H1 (cell line): ENCODE measurements at regions not wholly inside any gene's neighbourhood (a gene's known extent, or its start where the extent isn't known, plus 50 kb on each side); places are given as distances from the start of the nearest gene placed in this dataset.

Experiments used
- CTCF ChIA-PET: fragments of 300-600 bp; sonication (Branson Sonifier 250); formaldehyde crosslinking; loops from one replicate; lab custom pipeline; 2021; ENCODE audit not compliant: partially characterized antibody; lab: Charles Lee
- POLR2A ChIA-PET: fragments of 300-600 bp; sonication (Branson Sonifier 250); formaldehyde crosslinking; loops from one replicate; lab custom pipeline; 2021; ENCODE audit warnings: inconsistent platforms; ENCODE audit not compliant: partially characterized antibody; lab: Charles Lee
- DNase-seq, 2 experiments: peaks; one replicate each; pipeline versions ENCODE4 v3.0.0 to v3.0.0-alpha.2; 2010 to 2022; ENCODE audit warnings: low spot score in 2 of 2, low read depth in 1 of 2, mixed read lengths in 1 of 2
- FAIRE-seq: peaks from 2 replicates; lab custom pipeline; 2011; peaks lifted over from hg19 to GRCh38; lab: Jason Lieb, UNC
- H2AFZ ChIP-seq: 2 replicates; pipeline ENCODE4 v1.8.1; 2012; ENCODE audit warnings: low read length, inconsistent platforms
- H2AK5ac ChIP-seq: 2 replicates; pipeline ENCODE4 v1.6.1; 2013; ENCODE audit warnings: low read depth, low read length
- H2BK120ac ChIP-seq: replicated peaks from 2 replicates; pipeline ENCODE3; 2013; ENCODE audit warnings: low read depth, low read length, inconsistent platforms
- H2BK12ac ChIP-seq: 2 replicates; pipeline ENCODE4 v1.6.1; 2013; ENCODE audit warnings: low read depth, low read length
- H2BK15ac ChIP-seq: 2 replicates; pipeline ENCODE4 v1.6.1; 2013; ENCODE audit warnings: low read length
- H2BK20ac ChIP-seq: 2 replicates; pipeline ENCODE4 v1.6.1; 2013; ENCODE audit warnings: low read length
- H2BK5ac ChIP-seq: 2 replicates; pipeline ENCODE4 v1.6.1; 2013; ENCODE audit warnings: low read depth, low read length
- H3K14ac ChIP-seq: 2 replicates; pipeline ENCODE4 v1.6.1; 2013; ENCODE audit warnings: inconsistent platforms; ENCODE audit not compliant: insufficient read length
- H3K18ac ChIP-seq: 2 replicates; pipeline ENCODE4 v1.6.1; 2013; ENCODE audit warnings: low read length; ENCODE audit errors: extremely low read depth
- H3K23ac ChIP-seq: 2 replicates; pipeline ENCODE4 v1.6.1; 2013; ENCODE audit warnings: inconsistent platforms; ENCODE audit not compliant: insufficient read length
- H3K23me2 ChIP-seq: 2 replicates; pipeline ENCODE4 v1.6.1; 2013; ENCODE audit warnings: low read depth, low read length
- H3K27ac ChIP-seq: 2 replicates; pipeline ENCODE4 v1.6.1; 2011; ENCODE audit warnings: low read depth, low read length, inconsistent platforms
- H3K27me3 ChIP-seq, 4 experiments: replicated peaks in 1 of 4; 1 replicate in 1 of 4; 2 replicates in 3 of 4; pipeline versions ENCODE4 v1.6.1 to v1.8.1; 2011 to 2013; ENCODE audit warnings: low read length in 3 of 4, mild to moderate bottlenecking in 3 of 4, inconsistent platforms in 2 of 4, mixed read lengths in 2 of 4, moderate library complexity in 1 of 4; ENCODE audit not compliant: control insufficient read depth in 3 of 4, insufficient read depth in 3 of 4; ENCODE audit errors: extremely low read depth in 1 of 4
- H3K36me3 ChIP-seq, 4 experiments: 2 replicates each; pipeline versions ENCODE4 v1.6.1 to v1.8.1; 2011 to 2013; ENCODE audit warnings: mild to moderate bottlenecking in 4 of 4, low read length in 3 of 4, moderate library complexity in 2 of 4, control low read depth in 1 of 4, inconsistent platforms in 1 of 4; ENCODE audit not compliant: insufficient read depth in 4 of 4, control insufficient read depth in 2 of 4
- H3K4ac ChIP-seq: replicated peaks from 2 replicates; pipeline ENCODE3; 2013; ENCODE audit warnings: low read length, low read depth, mixed read lengths, inconsistent platforms; ENCODE audit not compliant: insufficient read length
- H3K4me1 ChIP-seq, 4 experiments: replicated peaks in 1 of 4; 1 replicate in 1 of 4; 2 replicates in 3 of 4; pipeline versions ENCODE4 v1.6.1 to v1.8.1; 2011 to 2013; ENCODE audit warnings: low read length in 3 of 4, inconsistent platforms in 2 of 4, mixed read lengths in 1 of 4; ENCODE audit not compliant: insufficient read depth in 4 of 4, control insufficient read depth in 3 of 4
- H3K4me2 ChIP-seq, 2 experiments: 2 replicates each; pipeline versions ENCODE4 v1.6.1 to v1.8.1; 2011 to 2013; ENCODE audit warnings: low read depth in 2 of 2, low read length in 2 of 2, control low read depth in 1 of 2, inconsistent platforms in 1 of 2, mild to moderate bottlenecking in 1 of 2; ENCODE audit not compliant: insufficient read depth in 1 of 2
- H3K4me3 ChIP-seq, 4 experiments: fragments of 200-600, 300-600 bp in 1 of 4; sonication (generic), shearing (Covaris generic), sonication (Bioruptor Twin) in 1 of 4; 2 replicates each; pipeline versions ENCODE4 v1.5.1 to v1.8.1; 2011 to 2016; ENCODE audit warnings: low read length in 4 of 4, low read depth in 3 of 4, control low read depth in 2 of 4, inconsistent platforms in 2 of 4, mild to moderate bottlenecking in 2 of 4, mixed read lengths in 1 of 4, moderate library complexity in 1 of 4; ENCODE audit not compliant: insufficient read depth in 2 of 4; ENCODE audit errors: extremely low read depth in 1 of 4
- H3K56ac ChIP-seq: replicated peaks from 2 replicates; pipeline ENCODE3; 2013; ENCODE audit warnings: low read depth, mild to moderate bottlenecking, mixed read lengths, low read length, inconsistent platforms; ENCODE audit not compliant: insufficient read length
- H3K79me1 ChIP-seq: 2 replicates; pipeline ENCODE4 v1.6.1; 2013; ENCODE audit warnings: low read depth, low read length, control low read depth
- H3K79me2 ChIP-seq, 2 experiments: 2 replicates each; pipeline versions ENCODE4 v1.6.1 to v1.8.1; 2012 to 2013; ENCODE audit warnings: low read length in 2 of 2, mild to moderate bottlenecking in 2 of 2, inconsistent platforms in 1 of 2; ENCODE audit not compliant: insufficient read depth in 2 of 2, control insufficient read depth in 1 of 2
- H3K9ac ChIP-seq, 4 experiments: replicated peaks in 1 of 4; 1 replicate in 1 of 4; 2 replicates in 3 of 4; pipeline versions ENCODE4 v1.6.1 to v1.8.1; 2011 to 2013; ENCODE audit warnings: low read depth in 3 of 4, low read length in 3 of 4, control low read depth in 2 of 4, mild to moderate bottlenecking in 2 of 4, moderate library complexity in 2 of 4, inconsistent platforms in 1 of 4; ENCODE audit errors: extremely low read depth in 1 of 4
- H3K9me3 ChIP-seq, 2 experiments: 2 replicates each; pipeline versions ENCODE4 v1.6.1 to v1.8.1; 2012 to 2013; ENCODE audit warnings: mild to moderate bottlenecking in 2 of 2, moderate library complexity in 2 of 2, control low read depth in 1 of 2, inconsistent platforms in 1 of 2, low read depth in 1 of 2, low read length in 1 of 2, mixed read lengths in 1 of 2; ENCODE audit not compliant: insufficient read depth in 2 of 2
- H4K20me1 ChIP-seq, 2 experiments: replicated peaks in 1 of 2; 2 replicates each; pipeline versions ENCODE3 to v1.8.1; 2011 to 2013; ENCODE audit warnings: inconsistent platforms in 2 of 2, low read length in 2 of 2, mild to moderate bottlenecking in 1 of 2; ENCODE audit not compliant: insufficient read depth in 2 of 2, control insufficient read depth in 1 of 2
- H4K5ac ChIP-seq: 2 replicates; pipeline ENCODE4 v1.6.1; 2013; ENCODE audit warnings: low read length, low read depth, mixed read lengths, inconsistent platforms; ENCODE audit not compliant: insufficient read length
- H4K8ac ChIP-seq: 2 replicates; pipeline ENCODE4 v1.8.0; 2013; ENCODE audit warnings: mild to moderate bottlenecking, moderate library complexity, low read length, inconsistent platforms; ENCODE audit not compliant: insufficient read depth; ENCODE audit errors: extremely low read depth
- H4K91ac ChIP-seq: replicated peaks from 2 replicates; pipeline ENCODE3; 2013; ENCODE audit warnings: low read length, mixed read lengths, inconsistent platforms; ENCODE audit not compliant: insufficient read length
- ATF3 ChIP-seq: IDR thresholded peaks from 2 replicates; pipeline ENCODE4 v1.6.1; 2011; ENCODE audit warnings: low read depth, mild to moderate bottlenecking, low read length; ENCODE audit not compliant: insufficient read depth
- BCL11A ChIP-seq, 2 experiments: IDR thresholded peaks; one replicate each; pipeline ENCODE4 v1.6.1; 2011; ENCODE audit warnings: low read depth in 2 of 2, low read length in 2 of 2, mild to moderate bottlenecking in 2 of 2
- CTBP2 ChIP-seq: IDR thresholded peaks from 2 replicates; pipeline ENCODE4 v1.7.0; 2011; ENCODE audit warnings: borderline replicate concordance, mild to moderate bottlenecking, moderate library complexity, mixed read lengths, low read length; ENCODE audit not compliant: insufficient read depth, insufficient read length
- CTCF ChIP-seq, 3 experiments: IDR thresholded peaks; 1 replicate in 2 of 3; 2 replicates in 1 of 3; pipeline versions ENCODE4 v1.5.1 to v1.6.1; 2011; ENCODE audit warnings: low read length in 3 of 3, mild to moderate bottlenecking in 3 of 3, inconsistent platforms in 2 of 3, low read depth in 1 of 3, moderate library complexity in 1 of 3; ENCODE audit not compliant: insufficient read depth in 1 of 3; ENCODE audit errors: control extremely low read depth in 1 of 3
- GTF2F1 ChIP-seq: IDR thresholded peaks from 2 replicates; pipeline ENCODE4 v1.6.1; 2012; ENCODE audit warnings: low read depth, low read length, improper control_type of control experiment, borderline replicate concordance
- JUN ChIP-seq: IDR thresholded peaks from 2 replicates; pipeline ENCODE4 v1.6.1; 2011; ENCODE audit warnings: low read depth, mild to moderate bottlenecking, improper control_type of control experiment, low read length
- MAX ChIP-seq: IDR thresholded peaks from 2 replicates; pipeline ENCODE4 v1.6.1; 2012; ENCODE audit warnings: inconsistent platforms
- POU5F1 ChIP-seq: IDR thresholded peaks from 2 replicates; pipeline ENCODE4 v1.6.1; 2011; ENCODE audit warnings: low read depth, mild to moderate bottlenecking, low read length, moderate library complexity
- RFX5 ChIP-seq: IDR thresholded peaks from 2 replicates; pipeline ENCODE4 v1.6.1; 2011; ENCODE audit warnings: low read depth, low read length, improper control_type of control experiment, borderline replicate concordance
- SIX5 ChIP-seq: IDR thresholded peaks from 2 replicates; pipeline ENCODE4 v1.6.1; 2011; ENCODE audit warnings: mild to moderate bottlenecking, low read depth, low read length
- SRF ChIP-seq: IDR thresholded peaks from 2 replicates; pipeline ENCODE4 v1.6.1; 2011; ENCODE audit warnings: mild to moderate bottlenecking, low read depth, low read length, moderate library complexity
- SUZ12 ChIP-seq: fragments of 200-600 bp; sonication (generic); IDR thresholded peaks from 2 replicates; pipeline ENCODE4 v1.6.1; 2012; ENCODE audit warnings: mild to moderate bottlenecking, inconsistent platforms, low read length, moderate library complexity, mixed read lengths
- WGBS, 2 experiments: shearing (Covaris generic) in 1 of 2; methylation state at CpG; one replicate each; pipeline versions ENCODE4 v1.1.6 to v1.1.7; 2013 to 2015; ENCODE audit warnings: low lambda C conversion rate in 2 of 2, mixed read lengths in 2 of 2, inconsistent platforms in 1 of 2, low coverage in 1 of 2, missing lambda C conversion rate in 1 of 2; ENCODE audit not compliant: insufficient replicate concordance in 2 of 2, insufficient coverage in 1 of 2, insufficient read length in 1 of 2; ENCODE audit errors: extremely low coverage in 1 of 2, missing lambda C conversion rate in 1 of 2; 5-methylcytosine and 5-hydroxymethylcytosine counted together

GRCh38 chrX:155715141-155715540 is 102.4 kb upstream of the TMLHE start:
- FAIRE-seq = no peak
- CTCF ChIA-PET = no interaction called here
- TF ChIP-seq RFX5 (no peak), GTF2F1 (no peak), CTBP2 (no peak), SIX5 (no peak), SUZ12 (no peak), CTCF (IDR thresholded peaks at IDR 0.05; ENCODE audit: control extremely low read depth in 1 of 3, insufficient read depth in 1 of 3, low read depth in 1 of 3, low read length in 3 of 3) (no peak), SRF (no peak), BCL11A (IDR thresholded peaks at IDR 0.05; ENCODE audit: low read depth in 2 of 2, low read length in 2 of 2) (no peak), MAX (no peak), ATF3 (no peak), JUN (no peak), POU5F1 (no peak)

More at GRCh38 chrX:155715141-155715540, 102.4 kb upstream of the TMLHE start:
- Histone ChIP-seq H3K4me1 (peaks cover 0 to 3% (median 0%) of the 10 kb centered on the region in 4 experiments; a peak in 1 of 7 replicates), H3K18ac (no peak overlapping the region), H3K27ac (no peak overlapping the region), H3K23ac (no peak overlapping the region), H3K9me3 (peaks cover 12 to 33% of the 10 kb centered on the region in 2 experiments), H2BK15ac (no peak overlapping the region), H2AK5ac (no peak overlapping the region), H2BK12ac (no peak overlapping the region), H4K8ac (no peak overlapping the region), H4K20me1 (no peaks in the 10 kb centered on the region), H4K91ac (no peak overlapping the region), H3K27me3 (no peaks in the 10 kb centered on the region), H3K14ac (no peak overlapping the region), H2BK20ac (no peak overlapping the region), H3K4me2 (no peak overlapping the region), H3K36me3 (no peaks in the 10 kb centered on the region), H4K5ac (no peak overlapping the region), H2BK120ac (no peak overlapping the region), H3K23me2 (no peaks in the 10 kb centered on the region), H3K79me2 (no peaks in the 10 kb centered on the region), H3K56ac (no peak overlapping the region), H2AFZ (no peak overlapping the region), H3K4me3 (no peak overlapping the region), H3K4ac (no peak overlapping the region), H3K79me1 (no peaks in the 10 kb centered on the region), H3K9ac (no peak overlapping the region), H2BK5ac (no peak overlapping the region)
- POLR2A ChIA-PET = no interaction called here
- WGBS, 2 experiments = 82% methylated on average over 1 of the region's 1 CpG; no CpG with 5 or more reads in 1 of the 2 experiments
- no peak for DNase-seq
